ENCODE measurements at regions not wholly inside any gene's neighbourhood (a gene's known extent, or its start where the extent isn't known, plus 50 kb on each side); places are given as distances from the start of the nearest gene placed in this dataset.

DNA sequence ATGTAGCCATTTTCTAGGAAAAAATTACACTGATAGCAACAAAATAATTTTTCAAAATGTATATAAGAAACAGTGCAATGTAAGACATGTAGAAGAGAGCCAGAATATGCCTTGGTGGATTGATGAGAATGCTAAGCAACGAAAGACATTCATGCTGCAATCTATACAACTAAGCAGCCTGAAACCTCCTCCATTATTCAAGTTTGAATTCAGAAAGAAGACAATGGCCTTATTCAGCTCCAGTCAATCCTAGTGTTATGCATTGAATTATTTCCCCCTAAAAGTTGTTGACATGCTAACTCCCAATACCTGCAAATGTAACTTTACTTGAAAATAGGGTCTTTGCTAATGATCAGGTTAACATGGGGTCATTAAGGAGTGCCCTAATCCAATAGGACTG lies 73.5 kb downstream of the BTG1 start:
- H3K4me3 ChIP-seq (ENCODE audit: low read depth, low read length): no peak overlapping the region
- no peak for DNase-seq (ENCODE audit: low read depth, low spot score)
- in situ Hi-C loops (cut with HindIII; ENCODE audit: low sequenced_read_pairs): no loop called here
- TF ChIP-seq, protein P1, sequence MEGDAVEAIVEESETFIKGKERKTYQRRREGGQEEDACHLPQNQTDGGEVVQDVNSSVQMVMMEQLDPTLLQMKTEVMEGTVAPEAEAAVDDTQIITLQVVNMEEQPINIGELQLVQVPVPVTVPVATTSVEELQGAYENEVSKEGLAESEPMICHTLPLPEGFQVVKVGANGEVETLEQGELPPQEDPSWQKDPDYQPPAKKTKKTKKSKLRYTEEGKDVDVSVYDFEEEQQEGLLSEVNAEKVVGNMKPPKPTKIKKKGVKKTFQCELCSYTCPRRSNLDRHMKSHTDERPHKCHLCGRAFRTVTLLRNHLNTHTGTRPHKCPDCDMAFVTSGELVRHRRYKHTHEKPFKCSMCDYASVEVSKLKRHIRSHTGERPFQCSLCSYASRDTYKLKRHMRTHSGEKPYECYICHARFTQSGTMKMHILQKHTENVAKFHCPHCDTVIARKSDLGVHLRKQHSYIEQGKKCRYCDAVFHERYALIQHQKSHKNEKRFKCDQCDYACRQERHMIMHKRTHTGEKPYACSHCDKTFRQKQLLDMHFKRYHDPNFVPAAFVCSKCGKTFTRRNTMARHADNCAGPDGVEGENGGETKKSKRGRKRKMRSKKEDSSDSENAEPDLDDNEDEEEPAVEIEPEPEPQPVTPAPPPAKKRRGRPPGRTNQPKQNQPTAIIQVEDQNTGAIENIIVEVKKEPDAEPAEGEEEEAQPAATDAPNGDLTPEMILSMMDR (IDR thresholded peaks at IDR 0.05; ENCODE audit: low read depth, low read length): no peak

DNA sequence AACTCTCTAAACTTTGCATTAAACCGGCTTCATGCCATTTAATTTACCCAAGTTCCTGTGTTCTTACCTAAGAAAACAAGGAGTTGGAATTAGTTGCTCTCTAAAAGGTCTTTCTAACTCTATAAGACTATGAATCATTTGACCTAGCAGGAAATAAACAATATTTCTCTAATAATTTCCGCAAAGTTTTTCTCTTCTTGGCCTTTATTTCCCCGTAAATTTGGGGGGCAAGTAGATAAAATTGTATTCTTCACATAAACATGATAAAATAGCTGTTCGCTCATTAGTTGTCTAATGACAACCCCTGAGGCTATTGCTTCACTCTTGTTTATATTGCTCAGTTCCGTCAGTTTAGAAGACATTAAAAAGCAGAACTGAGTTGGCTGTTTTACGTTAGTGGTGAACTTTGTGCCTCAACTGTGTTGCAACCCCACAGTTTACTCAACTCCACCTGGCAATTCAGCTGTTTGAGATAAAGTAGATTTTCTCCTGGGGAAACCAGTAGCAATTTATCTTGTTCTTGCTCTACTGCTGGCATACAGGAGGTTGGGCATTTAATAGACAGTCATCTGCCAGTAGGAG lies 74.7 kb downstream of the BTG1 start:
- in situ Hi-C loops (cut with HindIII; ENCODE audit: low sequenced_read_pairs): no loop called here
- DNase-seq (ENCODE audit: low read depth, low spot score): no peak
- TF ChIP-seq, protein P1 (IDR thresholded peaks at IDR 0.05; ENCODE audit: low read depth, low read length): no peak
- no peak overlapping the region for H3K4me3 ChIP-seq (ENCODE audit: low read depth, low read length)

DNA sequence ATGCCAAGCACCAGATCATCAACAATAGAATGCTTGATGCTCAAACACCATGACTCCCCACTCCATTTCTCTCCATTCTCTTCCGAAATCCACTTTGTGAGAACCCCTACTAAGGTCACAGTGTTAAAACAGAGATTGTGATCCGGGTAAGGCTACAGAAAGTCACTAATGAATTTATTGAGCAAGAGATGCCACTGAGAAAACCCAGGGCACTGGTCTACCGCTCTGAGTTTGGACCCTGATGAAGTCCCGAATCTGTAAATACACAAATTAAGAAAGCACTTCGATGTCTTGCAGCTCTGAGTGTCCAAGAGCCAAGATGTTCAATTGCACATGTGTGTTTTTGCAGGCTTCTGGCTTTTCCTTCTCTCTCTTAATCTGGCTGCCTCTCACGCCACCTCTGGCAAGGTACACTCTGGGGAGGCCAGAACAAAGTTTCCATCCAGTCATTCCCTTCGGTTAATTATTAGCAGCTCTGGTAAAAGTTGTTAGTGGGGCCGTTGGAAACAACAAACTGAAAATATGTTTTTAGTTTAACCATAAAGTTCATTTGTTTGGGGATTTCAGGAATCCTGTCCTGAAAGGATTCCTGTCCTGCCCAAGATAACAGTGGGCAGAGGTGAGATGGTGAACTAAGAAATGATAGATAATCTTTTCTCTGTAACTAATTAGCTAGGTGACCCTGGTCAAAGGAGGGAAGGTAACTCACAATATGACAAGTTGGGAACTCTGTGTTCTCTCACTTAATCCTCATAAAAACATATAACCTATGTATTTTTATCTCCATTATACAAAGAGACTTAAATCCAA lies 75.4 kb downstream of the BTG1 start:
- TF ChIP-seq, protein P1 (IDR thresholded peaks at IDR 0.05; ENCODE audit: low read depth, low read length): no peak
- in situ Hi-C loops (cut with HindIII; ENCODE audit: low sequenced_read_pairs): no loop called here
- no peak overlapping the region for H3K4me3 ChIP-seq (ENCODE audit: low read depth, low read length)
- DNase-seq (ENCODE audit: low read depth, low spot score): no peak

DNA sequence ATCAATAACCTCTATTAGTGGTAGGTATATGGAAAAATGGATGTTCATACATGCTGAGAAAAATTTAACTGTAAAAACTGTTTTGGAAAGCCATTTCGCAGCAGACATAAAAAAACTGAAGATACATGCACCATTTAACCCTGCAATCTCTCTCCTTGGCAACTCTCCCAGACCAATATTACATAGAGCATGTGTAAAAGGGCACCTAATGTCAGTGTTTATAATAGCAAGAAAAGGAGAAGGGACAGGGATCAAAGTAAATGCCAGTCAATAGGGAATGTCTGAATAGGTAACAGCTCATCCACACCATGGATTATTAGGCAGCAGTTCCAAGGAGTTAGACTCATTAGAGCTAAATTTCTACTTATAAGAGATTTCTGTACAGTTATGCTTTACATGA lies 77.2 kb downstream of the BTG1 start:
- TF ChIP-seq, protein P1 (IDR thresholded peaks at IDR 0.05; ENCODE audit: low read depth, low read length): no peak
- no peak for DNase-seq (ENCODE audit: low read depth, low spot score)
- no peak overlapping the region for H3K4me3 ChIP-seq (ENCODE audit: low read depth, low read length)
- in situ Hi-C loops (cut with HindIII; ENCODE audit: low sequenced_read_pairs): no loop called here

DNA sequence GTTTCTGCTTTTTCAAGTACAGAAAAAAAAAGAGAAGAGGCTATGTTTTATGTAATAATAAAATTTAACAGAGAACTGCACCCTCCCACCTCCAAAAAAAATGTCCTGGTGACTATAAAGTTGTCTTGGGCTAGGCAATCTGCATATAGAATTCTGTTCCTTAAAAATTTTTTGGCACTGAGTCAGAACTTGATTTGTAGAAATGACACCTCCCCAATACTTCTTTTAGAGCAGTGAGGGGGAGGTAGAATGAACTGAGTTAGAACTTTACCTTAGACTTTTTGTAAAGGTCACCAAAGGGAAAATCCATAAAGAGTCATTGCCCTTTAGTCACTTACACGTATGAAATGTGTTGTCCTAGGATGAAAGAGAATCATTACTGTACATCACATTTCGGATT lies 80.0 kb downstream of the BTG1 start:
- no peak overlapping the region for H3K4me3 ChIP-seq (ENCODE audit: low read depth, low read length)
- TF ChIP-seq, protein P1 (IDR thresholded peaks at IDR 0.05; ENCODE audit: low read depth, low read length): no peak
- in situ Hi-C loops (cut with HindIII; ENCODE audit: low sequenced_read_pairs): no loop called here
- no peak for DNase-seq (ENCODE audit: low read depth, low spot score)

DNA sequence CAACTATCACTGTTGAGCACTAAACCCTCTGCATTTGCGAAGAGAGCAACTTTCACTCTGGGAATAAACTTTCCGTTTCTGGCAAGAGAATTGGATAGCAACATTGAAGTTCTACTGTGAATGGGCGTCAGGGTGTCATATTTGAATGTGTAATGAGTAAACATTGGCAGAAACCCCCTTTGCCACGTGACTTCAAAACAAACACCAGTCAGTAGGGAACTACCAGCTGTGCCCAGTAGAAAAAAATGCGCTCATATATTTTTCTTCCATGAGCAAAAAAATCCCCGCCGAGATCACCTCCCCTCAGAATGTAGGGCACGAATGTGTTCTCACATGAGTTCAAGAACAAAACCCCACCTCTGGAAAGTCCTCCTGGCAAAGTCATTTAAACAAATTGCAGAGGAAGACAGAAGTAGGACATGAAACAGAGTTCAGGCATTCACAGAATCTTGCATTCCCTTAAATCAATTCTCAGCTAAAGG lies 80.6 kb downstream of the BTG1 start:
- DNase-seq (ENCODE audit: low read depth, low spot score): peak; percentile 41
- no peak overlapping the region for H3K4me3 ChIP-seq (ENCODE audit: low read depth, low read length)
- TF ChIP-seq, protein P1 (IDR thresholded peaks at IDR 0.05; ENCODE audit: low read depth, low read length): no peak
- in situ Hi-C loops (cut with HindIII; ENCODE audit: low sequenced_read_pairs): no loop called here
